Stomach (tissue), 4 donors: ENCODE measurements at regions not wholly inside any gene's neighbourhood (a gene's known extent, or its start where the extent isn't known, plus 50 kb on each side); places are given as distances from the start of the nearest gene placed in this dataset.

Source experiments
- EP300 ChIP-seq: sonication (generic); formaldehyde crosslinking; IDR thresholded peaks from one replicate; pipeline ENCODE4 v1.6.1; 2017; ENCODE audit warnings: antibody characterized with exemption
- POLR2A ChIP-seq, 4 donors: fragments of 450-650 bp; IDR thresholded peaks; one replicate each; pipeline ENCODE4 v1.6.1; 2016; ENCODE audit warnings: antibody characterized with exemption in 4 of 4, control low read depth in 2 of 4, mild to moderate bottlenecking in 1 of 4, moderate library complexity in 1 of 4
- POLR2AphosphoS5 ChIP-seq, 3 donors: sonication (generic); formaldehyde crosslinking; IDR thresholded peaks; one replicate each; pipeline ENCODE4 v1.6.1; 2016; ENCODE audit warnings: antibody characterized with exemption in 3 of 3
- TF ChIP-seq, protein P1 (sequence below), 7 experiments: fragments of 450-650 bp in 4 of 7; fragments of 200-600 bp in 3 of 7; sonication (generic) in 3 of 7; IDR thresholded peaks; one replicate each; pipeline ENCODE4 v1.5.1; 2016 to 2019; ENCODE audit warnings: antibody characterized with exemption in 7 of 7, control low read depth in 2 of 7, mild to moderate bottlenecking in 1 of 7

DNA sequence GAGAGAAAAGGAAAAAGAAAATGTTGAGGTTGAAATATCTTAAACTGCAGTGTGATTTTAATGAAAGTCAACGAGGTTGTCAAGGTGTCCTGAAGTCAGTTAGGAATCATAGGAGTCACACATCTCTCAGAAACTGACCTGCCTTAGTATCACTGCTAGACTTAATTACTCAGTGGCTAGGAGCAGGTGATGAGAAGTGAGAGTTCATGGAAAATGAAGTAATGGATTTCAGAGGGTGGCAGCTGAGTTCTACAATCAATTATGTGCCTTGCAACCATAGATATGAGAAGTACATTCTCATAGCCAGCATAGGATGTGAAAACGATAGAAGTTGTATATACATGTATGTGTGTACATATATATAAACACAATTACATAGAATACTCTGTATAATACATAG is 1269.7 kb downstream of the FSTL5 start:
- TF ChIP-seq, protein P1, sequence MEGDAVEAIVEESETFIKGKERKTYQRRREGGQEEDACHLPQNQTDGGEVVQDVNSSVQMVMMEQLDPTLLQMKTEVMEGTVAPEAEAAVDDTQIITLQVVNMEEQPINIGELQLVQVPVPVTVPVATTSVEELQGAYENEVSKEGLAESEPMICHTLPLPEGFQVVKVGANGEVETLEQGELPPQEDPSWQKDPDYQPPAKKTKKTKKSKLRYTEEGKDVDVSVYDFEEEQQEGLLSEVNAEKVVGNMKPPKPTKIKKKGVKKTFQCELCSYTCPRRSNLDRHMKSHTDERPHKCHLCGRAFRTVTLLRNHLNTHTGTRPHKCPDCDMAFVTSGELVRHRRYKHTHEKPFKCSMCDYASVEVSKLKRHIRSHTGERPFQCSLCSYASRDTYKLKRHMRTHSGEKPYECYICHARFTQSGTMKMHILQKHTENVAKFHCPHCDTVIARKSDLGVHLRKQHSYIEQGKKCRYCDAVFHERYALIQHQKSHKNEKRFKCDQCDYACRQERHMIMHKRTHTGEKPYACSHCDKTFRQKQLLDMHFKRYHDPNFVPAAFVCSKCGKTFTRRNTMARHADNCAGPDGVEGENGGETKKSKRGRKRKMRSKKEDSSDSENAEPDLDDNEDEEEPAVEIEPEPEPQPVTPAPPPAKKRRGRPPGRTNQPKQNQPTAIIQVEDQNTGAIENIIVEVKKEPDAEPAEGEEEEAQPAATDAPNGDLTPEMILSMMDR (IDR thresholded peaks at IDR 0.05), result no peak
- TF ChIP-seq POLR2A (IDR thresholded peaks at IDR 0.05) (no peak), POLR2AphosphoS5 (IDR thresholded peaks at IDR 0.05) (no peak), EP300 (no peak)
